Thymus (tissue), 11 donors: ENCODE measurements at regions not wholly inside any gene's neighbourhood (a gene's known extent, or its start where the extent isn't known, plus 50 kb on each side); places are given as distances from the start of the nearest gene placed in this dataset.

ENCODE experiments used
- DNase-seq, 9 donors: peaks; one replicate each; pipeline ENCODE4 v3.0.0-alpha.2; 2013; ENCODE audit warnings: low spot score in 9 of 9, low read depth in 6 of 9, missing footprints in 1 of 9
- H3K27ac ChIP-seq, 2 donors: one replicate each; pipeline ENCODE4 v1.5.1; 2013; ENCODE audit warnings: control low read depth in 1 of 2, low read depth in 1 of 2, low read length in 1 of 2, mild to moderate bottlenecking in 1 of 2, moderate library complexity in 1 of 2
- H3K27me3 ChIP-seq, 2 donors: one replicate each; pipeline ENCODE4 v1.5.1; 2013; ENCODE audit warnings: low read length in 1 of 2; ENCODE audit not compliant: control insufficient read depth in 2 of 2, insufficient read depth in 1 of 2
- H3K36me3 ChIP-seq, 2 donors: one replicate each; pipeline ENCODE4 v1.5.1; 2013; ENCODE audit warnings: low read length in 1 of 2, mild to moderate bottlenecking in 1 of 2, moderate library complexity in 1 of 2; ENCODE audit not compliant: control insufficient read depth in 2 of 2, insufficient read depth in 2 of 2
- H3K4me1 ChIP-seq, 2 donors: one replicate each; pipeline ENCODE4 v1.5.1; 2013; ENCODE audit warnings: low read length in 2 of 2; ENCODE audit not compliant: control insufficient read depth in 2 of 2, insufficient read depth in 2 of 2
- H3K4me3 ChIP-seq, 2 donors: one replicate each; pipeline ENCODE4 v1.5.1; 2013; ENCODE audit warnings: low read length in 2 of 2, control low read depth in 1 of 2, mild to moderate bottlenecking in 1 of 2
- H3K9me3 ChIP-seq, 2 donors: one replicate each; pipeline ENCODE4 v1.5.1; 2013; ENCODE audit warnings: low read length in 1 of 2, mild to moderate bottlenecking in 1 of 2; ENCODE audit not compliant: control insufficient read depth in 2 of 2, insufficient read depth in 1 of 2
- WGBS: extraction: QIAGEN DNeasy Blood & Tissue Kit; methylation state at CpG from one replicate; pipeline ENCODE4 v1.1.7; 2013; 5-methylcytosine and 5-hydroxymethylcytosine counted together
- donor health status: healthy.

DNA sequence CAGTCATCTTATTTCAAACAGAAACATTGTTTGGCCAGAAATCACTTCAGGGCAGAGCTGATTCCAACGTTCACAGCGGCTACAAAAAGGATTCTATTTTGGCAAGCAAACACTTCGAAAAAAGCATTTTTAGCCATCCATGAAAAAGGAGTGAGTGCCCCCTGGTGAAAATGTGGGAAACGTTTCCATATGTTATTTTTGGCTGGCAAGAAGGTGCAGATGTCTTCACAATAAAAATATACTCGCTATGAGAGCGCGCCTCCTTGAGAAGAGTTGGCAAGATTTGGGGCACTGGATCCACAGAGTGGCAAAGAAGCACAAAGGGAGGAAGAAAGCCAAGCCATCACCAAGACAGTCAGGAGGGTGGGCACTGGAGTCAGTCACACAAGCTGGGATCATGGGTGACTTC is 191.1 kb downstream of the CHD9NB start:
- Histone ChIP-seq H3K36me3 (no peaks in the 10 kb centered on the region), H3K27me3 (no peaks in the 10 kb centered on the region), H3K4me3 (no peak overlapping the region), H3K9me3 (no peaks in the 10 kb centered on the region), H3K27ac (no peak overlapping the region), H3K4me1 (no peaks in the 10 kb centered on the region)
- no peak for DNase-seq
- WGBS, result 57% methylated on average over 7 of the region's 7 CpGs

DNA sequence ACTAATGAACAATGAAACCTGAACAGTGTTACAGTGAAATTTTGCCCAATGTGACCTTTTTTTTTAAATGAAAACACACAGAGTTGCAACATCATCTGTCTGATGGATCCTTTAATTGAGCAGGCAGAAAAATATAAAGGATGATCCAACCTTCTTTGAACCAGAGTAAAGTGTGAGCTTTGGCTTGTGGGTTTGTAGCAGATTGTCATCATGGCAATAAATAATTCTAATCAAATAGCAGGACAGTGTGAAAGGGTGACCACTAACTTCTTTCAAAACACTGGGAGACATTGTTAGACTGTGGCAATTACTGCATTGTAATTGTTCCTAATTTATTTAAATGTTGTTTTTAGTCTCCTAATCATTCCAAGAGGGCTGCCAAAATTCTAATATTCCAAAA is 197.2 kb downstream of the CHD9NB start:
- no peak overlapping the region for H3K4me3 ChIP-seq
- peaks cover 0 to 13% of the 10 kb centered on the region in 2 donors for H3K9me3 ChIP-seq
- no peak for DNase-seq
- H3K27me3 ChIP-seq, result no peaks in the 10 kb centered on the region
- H3K36me3 ChIP-seq, result no peaks in the 10 kb centered on the region
- no peak overlapping the region for H3K27ac ChIP-seq
- no peaks in the 10 kb centered on the region for H3K4me1 ChIP-seq

DNA sequence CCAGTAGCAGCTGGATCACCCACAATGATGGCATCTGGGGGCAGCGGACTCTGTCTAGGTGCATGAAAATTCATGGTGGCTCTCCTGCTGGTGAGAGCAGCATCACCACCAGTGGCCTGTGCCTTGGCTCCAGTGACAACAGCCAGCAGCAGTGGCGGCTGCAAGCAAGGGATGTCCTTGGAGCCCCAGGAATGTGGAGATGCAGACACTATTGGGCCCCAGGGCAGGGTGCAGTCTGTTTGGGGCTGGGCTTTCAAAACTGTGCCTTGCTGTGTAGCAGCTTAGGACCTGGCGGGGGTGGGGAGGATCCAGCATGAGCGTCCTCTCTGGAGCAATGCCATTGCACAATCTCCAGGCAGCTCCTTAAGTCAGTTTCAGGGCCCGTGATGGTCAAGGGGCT is 199.7 kb downstream of the CHD9NB start:
- whole genome bisulfite sequencing, result 85% methylated on average over 5 of the region's 5 CpGs
- H3K4me3 ChIP-seq, result no peak overlapping the region
- H3K27ac ChIP-seq, result no peak overlapping the region
- no peaks in the 10 kb centered on the region for H3K27me3 ChIP-seq
- no peaks in the 10 kb centered on the region for H3K36me3 ChIP-seq
- H3K4me1 ChIP-seq, result no peaks in the 10 kb centered on the region
- no peak for DNase-seq
- H3K9me3 ChIP-seq, result peaks cover 0 to 13% of the 10 kb centered on the region in 2 donors

DNA sequence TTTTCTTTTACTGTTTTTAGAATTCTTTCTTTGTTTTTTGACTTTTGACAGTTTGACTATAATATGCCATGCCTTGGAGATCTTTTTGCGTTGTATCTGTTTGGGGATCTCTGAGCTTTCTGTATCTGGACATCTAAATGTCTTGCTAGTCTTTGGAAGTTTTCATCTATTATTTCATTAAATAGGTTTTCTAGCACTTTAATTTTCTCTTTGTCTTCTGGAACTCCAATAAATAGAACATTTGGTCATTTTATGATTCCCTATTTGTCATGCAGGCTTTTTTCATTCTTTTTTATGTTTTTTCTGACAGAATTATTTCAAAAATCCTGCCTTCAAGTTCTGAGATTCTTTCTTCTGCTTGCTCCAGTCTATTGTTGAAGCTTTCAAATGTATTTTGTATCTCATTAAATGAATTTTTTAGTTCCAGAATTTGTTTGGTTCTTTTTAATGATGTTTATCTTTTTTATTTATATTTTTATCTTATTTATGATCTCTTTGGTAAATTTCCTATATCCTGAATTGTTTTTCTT is 201.4 kb downstream of the CHD9NB start:
- peaks cover 0 to 13% of the 10 kb centered on the region in 2 donors for H3K9me3 ChIP-seq
- no peaks in the 10 kb centered on the region for H3K27me3 ChIP-seq
- no peak overlapping the region for H3K27ac ChIP-seq
- H3K4me1 ChIP-seq, result no peaks in the 10 kb centered on the region
- H3K4me3 ChIP-seq, result no peak overlapping the region
- 49% methylated on average over 1 of the region's 1 CpG for WGBS
- no peak for DNase-seq
- H3K36me3 ChIP-seq, result no peaks in the 10 kb centered on the region

DNA sequence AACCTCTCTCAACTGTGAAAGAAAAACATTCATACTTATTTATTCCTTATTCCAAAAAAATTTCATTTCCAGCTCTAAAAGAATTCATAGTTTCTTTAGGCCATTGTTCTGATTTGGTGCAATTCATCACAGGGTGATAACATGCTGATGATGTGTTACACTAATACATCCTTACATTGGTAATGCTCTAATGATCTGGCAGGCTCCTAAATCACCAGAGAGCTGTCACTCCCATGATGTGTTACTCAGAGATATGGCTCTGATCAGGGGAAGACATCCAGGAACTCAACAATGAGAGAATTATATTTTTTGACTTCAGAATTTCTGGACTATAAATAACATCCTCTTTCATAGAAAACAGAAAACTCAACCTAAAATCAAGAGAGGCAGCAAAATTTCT is 209.3 kb downstream of the CHD9NB start:
- H3K27ac ChIP-seq, result no peak overlapping the region
- H3K4me3 ChIP-seq, result no peak overlapping the region
- no peaks in the 10 kb centered on the region for H3K9me3 ChIP-seq
- no peaks in the 10 kb centered on the region for H3K27me3 ChIP-seq
- DNase-seq, result no peak
- no peaks in the 10 kb centered on the region for H3K36me3 ChIP-seq
- no peaks in the 10 kb centered on the region for H3K4me1 ChIP-seq

DNA sequence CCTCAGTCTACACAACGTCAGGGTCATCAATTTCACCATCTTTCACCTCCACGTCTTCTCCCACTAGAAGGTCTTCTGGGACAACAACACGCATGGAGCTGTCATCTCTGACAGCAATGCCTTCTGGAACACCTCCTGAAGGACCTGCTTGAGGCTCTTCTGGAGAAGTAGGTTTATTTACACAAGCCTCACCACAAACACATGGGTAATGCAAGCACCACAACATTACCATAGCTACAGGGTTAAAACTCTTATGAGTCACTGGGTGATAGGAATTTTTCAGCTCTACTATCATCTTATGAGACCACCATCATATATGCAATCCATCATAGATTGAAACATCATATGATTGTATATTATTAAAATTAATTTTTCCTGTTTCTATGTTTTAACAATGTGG is 215.4 kb downstream of the CHD9NB start:
- DNase-seq, result no peak
- no peak overlapping the region for H3K27ac ChIP-seq
- H3K27me3 ChIP-seq, result no peaks in the 10 kb centered on the region
- no peaks in the 10 kb centered on the region for H3K36me3 ChIP-seq
- 86% methylated on average over 3 of the region's 3 CpGs for WGBS
- no peak overlapping the region for H3K4me3 ChIP-seq
- no peaks in the 10 kb centered on the region for H3K9me3 ChIP-seq
- no peaks in the 10 kb centered on the region for H3K4me1 ChIP-seq

DNA sequence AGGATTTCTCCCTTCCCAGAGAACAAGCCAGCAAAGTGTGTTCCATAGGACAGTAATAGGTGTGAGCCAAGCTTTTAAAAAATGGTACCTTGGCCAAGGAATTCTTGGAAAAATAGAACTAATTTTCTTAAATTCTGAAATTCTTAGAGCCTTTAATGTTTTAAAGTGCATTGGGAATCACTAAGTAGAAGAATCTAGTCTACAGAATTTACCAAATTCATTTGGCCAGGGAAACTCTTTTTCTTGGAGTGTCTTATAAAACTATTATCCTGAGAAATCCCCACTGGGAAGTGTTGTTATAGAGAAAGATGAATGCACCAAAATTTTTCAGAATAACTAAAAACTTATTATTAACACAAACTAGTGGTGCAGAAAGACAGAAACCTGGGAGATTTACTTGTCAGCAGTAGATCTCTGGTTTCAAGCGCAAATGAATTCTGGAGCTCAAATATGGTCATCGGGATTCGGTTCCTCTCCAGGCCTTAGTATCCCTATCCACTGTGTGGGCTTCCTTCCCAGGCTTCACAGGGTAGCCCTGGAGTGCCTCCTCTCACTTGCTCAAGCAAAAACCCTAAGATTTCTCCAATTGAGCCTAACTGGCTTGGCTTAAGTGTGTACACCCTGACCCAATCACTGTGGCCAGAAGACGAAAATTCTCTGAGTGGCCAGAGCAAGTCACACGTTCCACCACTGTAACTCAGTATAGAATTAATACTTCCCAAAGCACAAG is 217.8 kb downstream of the CHD9NB start:
- Histone ChIP-seq H3K27ac (no peak overlapping the region), H3K9me3 (no peaks in the 10 kb centered on the region), H3K27me3 (no peaks in the 10 kb centered on the region), H3K4me1 (no peaks in the 10 kb centered on the region), H3K36me3 (no peaks in the 10 kb centered on the region), H3K4me3 (no peak overlapping the region)
- no peak for DNase-seq
- WGBS, result 85% methylated on average over 5 of the region's 5 CpGs

DNA sequence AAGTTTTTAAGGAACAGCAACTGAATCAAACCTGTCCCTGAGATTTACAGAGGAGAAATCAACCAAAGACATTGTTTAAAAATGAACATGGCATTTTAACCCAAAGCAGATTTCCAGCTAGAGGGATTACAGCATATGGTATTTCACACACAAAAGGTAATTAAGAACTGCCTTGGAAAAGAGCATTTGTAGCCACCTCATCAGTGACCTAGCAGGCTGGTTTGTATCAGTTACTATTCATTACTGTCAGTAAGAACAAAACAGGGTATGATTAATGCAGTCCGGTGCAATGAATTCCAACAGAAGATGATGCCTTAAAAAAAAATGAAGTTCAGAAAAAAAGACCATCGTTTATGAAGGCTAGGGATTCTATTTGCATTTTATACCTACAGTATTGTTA is 219.9 kb downstream of the CHD9NB start:
- no peaks in the 10 kb centered on the region for H3K27me3 ChIP-seq
- DNase-seq, result no peak
- no peak overlapping the region for H3K4me3 ChIP-seq
- H3K36me3 ChIP-seq, result no peaks in the 10 kb centered on the region
- H3K27ac ChIP-seq, result no peak overlapping the region
- H3K4me1 ChIP-seq, result no peaks in the 10 kb centered on the region
- H3K9me3 ChIP-seq, result no peaks in the 10 kb centered on the region
- 90% methylated on average over 2 of the region's 2 CpGs for WGBS

DNA sequence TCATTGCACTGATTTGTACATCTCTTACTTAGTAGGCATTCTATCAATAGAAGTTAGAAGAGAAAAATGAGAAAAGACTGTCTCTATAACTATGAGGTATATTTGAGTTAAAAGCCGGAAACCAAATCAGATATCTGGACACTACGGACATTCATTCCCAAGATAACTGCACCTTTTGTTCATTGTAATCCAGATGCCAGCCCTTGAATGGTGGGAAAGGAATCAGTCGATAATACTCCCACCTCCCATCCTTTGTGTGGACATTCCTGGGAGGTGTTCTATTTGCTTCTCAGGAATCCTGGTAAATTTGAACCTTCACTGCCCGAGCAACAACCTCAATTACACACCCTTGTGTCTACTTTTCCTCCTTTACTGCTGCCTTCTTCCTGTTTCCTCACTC is 225.2 kb downstream of the CHD9NB start:
- WGBS, result 60% methylated on average over 4 of the region's 4 CpGs
- no peak for DNase-seq

More for the DNA sequence above, 225.2 kb downstream of the CHD9NB start:
- Histone ChIP-seq H3K4me3 (no peak overlapping the region), H3K4me1 (no peaks in the 10 kb centered on the region), H3K27ac (no peak overlapping the region), H3K9me3 (no peaks in the 10 kb centered on the region), H3K27me3 (no peaks in the 10 kb centered on the region), H3K36me3 (no peaks in the 10 kb centered on the region)
